H1 (cell line): ENCODE measurements at regions not wholly inside any gene's neighbourhood (a gene's known extent, or its start where the extent isn't known, plus 50 kb on each side); places are given as distances from the start of the nearest gene placed in this dataset.
"Not testable (repeated sequence)": the region's sequence is repeated elsewhere in the genome, so short reads cannot be mapped to it uniquely, and the experiment has no call there.

Source experiments
- CTCF ChIA-PET: fragments of 300-600 bp; sonication (Branson Sonifier 250); formaldehyde crosslinking; loops from one replicate; lab custom pipeline; 2021; ENCODE audit not compliant: partially characterized antibody; lab: Charles Lee
- POLR2A ChIA-PET: fragments of 300-600 bp; sonication (Branson Sonifier 250); formaldehyde crosslinking; loops from one replicate; lab custom pipeline; 2021; ENCODE audit warnings: inconsistent platforms; ENCODE audit not compliant: partially characterized antibody; lab: Charles Lee
- DNase-seq, 2 experiments: peaks; one replicate each; pipeline versions ENCODE4 v3.0.0 to v3.0.0-alpha.2; 2010 to 2022; ENCODE audit warnings: low spot score in 2 of 2, low read depth in 1 of 2, mixed read lengths in 1 of 2
- FAIRE-seq: peaks from 2 replicates; lab custom pipeline; 2011; peaks lifted over from hg19 to GRCh38; lab: Jason Lieb, UNC
- H2AFZ ChIP-seq: 2 replicates; pipeline ENCODE4 v1.8.1; 2012; ENCODE audit warnings: low read length, inconsistent platforms
- H2AK5ac ChIP-seq: 2 replicates; pipeline ENCODE4 v1.6.1; 2013; ENCODE audit warnings: low read depth, low read length
- H2BK120ac ChIP-seq: replicated peaks from 2 replicates; pipeline ENCODE3; 2013; ENCODE audit warnings: low read depth, low read length, inconsistent platforms
- H2BK12ac ChIP-seq: 2 replicates; pipeline ENCODE4 v1.6.1; 2013; ENCODE audit warnings: low read depth, low read length
- H2BK15ac ChIP-seq: 2 replicates; pipeline ENCODE4 v1.6.1; 2013; ENCODE audit warnings: low read length
- H2BK20ac ChIP-seq: 2 replicates; pipeline ENCODE4 v1.6.1; 2013; ENCODE audit warnings: low read length
- H2BK5ac ChIP-seq: 2 replicates; pipeline ENCODE4 v1.6.1; 2013; ENCODE audit warnings: low read depth, low read length
- H3K14ac ChIP-seq: 2 replicates; pipeline ENCODE4 v1.6.1; 2013; ENCODE audit warnings: inconsistent platforms; ENCODE audit not compliant: insufficient read length
- H3K18ac ChIP-seq: 2 replicates; pipeline ENCODE4 v1.6.1; 2013; ENCODE audit warnings: low read length; ENCODE audit errors: extremely low read depth
- H3K23ac ChIP-seq: 2 replicates; pipeline ENCODE4 v1.6.1; 2013; ENCODE audit warnings: inconsistent platforms; ENCODE audit not compliant: insufficient read length
- H3K23me2 ChIP-seq: 2 replicates; pipeline ENCODE4 v1.6.1; 2013; ENCODE audit warnings: low read depth, low read length
- H3K27ac ChIP-seq: 2 replicates; pipeline ENCODE4 v1.6.1; 2011; ENCODE audit warnings: low read depth, low read length, inconsistent platforms
- H3K27me3 ChIP-seq, 4 experiments: replicated peaks in 1 of 4; 1 replicate in 1 of 4; 2 replicates in 3 of 4; pipeline versions ENCODE4 v1.6.1 to v1.8.1; 2011 to 2013; ENCODE audit warnings: low read length in 3 of 4, mild to moderate bottlenecking in 3 of 4, inconsistent platforms in 2 of 4, mixed read lengths in 2 of 4, moderate library complexity in 1 of 4; ENCODE audit not compliant: control insufficient read depth in 3 of 4, insufficient read depth in 3 of 4; ENCODE audit errors: extremely low read depth in 1 of 4
- H3K36me3 ChIP-seq, 4 experiments: 2 replicates each; pipeline versions ENCODE4 v1.6.1 to v1.8.1; 2011 to 2013; ENCODE audit warnings: mild to moderate bottlenecking in 4 of 4, low read length in 3 of 4, moderate library complexity in 2 of 4, control low read depth in 1 of 4, inconsistent platforms in 1 of 4; ENCODE audit not compliant: insufficient read depth in 4 of 4, control insufficient read depth in 2 of 4
- H3K4ac ChIP-seq: replicated peaks from 2 replicates; pipeline ENCODE3; 2013; ENCODE audit warnings: low read length, low read depth, mixed read lengths, inconsistent platforms; ENCODE audit not compliant: insufficient read length
- H3K4me1 ChIP-seq, 4 experiments: replicated peaks in 1 of 4; 1 replicate in 1 of 4; 2 replicates in 3 of 4; pipeline versions ENCODE4 v1.6.1 to v1.8.1; 2011 to 2013; ENCODE audit warnings: low read length in 3 of 4, inconsistent platforms in 2 of 4, mixed read lengths in 1 of 4; ENCODE audit not compliant: insufficient read depth in 4 of 4, control insufficient read depth in 3 of 4
- H3K4me2 ChIP-seq, 2 experiments: 2 replicates each; pipeline versions ENCODE4 v1.6.1 to v1.8.1; 2011 to 2013; ENCODE audit warnings: low read depth in 2 of 2, low read length in 2 of 2, control low read depth in 1 of 2, inconsistent platforms in 1 of 2, mild to moderate bottlenecking in 1 of 2; ENCODE audit not compliant: insufficient read depth in 1 of 2
- H3K4me3 ChIP-seq, 4 experiments: fragments of 200-600, 300-600 bp in 1 of 4; sonication (generic), shearing (Covaris generic), sonication (Bioruptor Twin) in 1 of 4; 2 replicates each; pipeline versions ENCODE4 v1.5.1 to v1.8.1; 2011 to 2016; ENCODE audit warnings: low read length in 4 of 4, low read depth in 3 of 4, control low read depth in 2 of 4, inconsistent platforms in 2 of 4, mild to moderate bottlenecking in 2 of 4, mixed read lengths in 1 of 4, moderate library complexity in 1 of 4; ENCODE audit not compliant: insufficient read depth in 2 of 4; ENCODE audit errors: extremely low read depth in 1 of 4
- H3K56ac ChIP-seq: replicated peaks from 2 replicates; pipeline ENCODE3; 2013; ENCODE audit warnings: low read depth, mild to moderate bottlenecking, mixed read lengths, low read length, inconsistent platforms; ENCODE audit not compliant: insufficient read length
- H3K79me1 ChIP-seq: 2 replicates; pipeline ENCODE4 v1.6.1; 2013; ENCODE audit warnings: low read depth, low read length, control low read depth
- H3K79me2 ChIP-seq, 2 experiments: 2 replicates each; pipeline versions ENCODE4 v1.6.1 to v1.8.1; 2012 to 2013; ENCODE audit warnings: low read length in 2 of 2, mild to moderate bottlenecking in 2 of 2, inconsistent platforms in 1 of 2; ENCODE audit not compliant: insufficient read depth in 2 of 2, control insufficient read depth in 1 of 2
- H3K9ac ChIP-seq, 4 experiments: replicated peaks in 1 of 4; 1 replicate in 1 of 4; 2 replicates in 3 of 4; pipeline versions ENCODE4 v1.6.1 to v1.8.1; 2011 to 2013; ENCODE audit warnings: low read depth in 3 of 4, low read length in 3 of 4, control low read depth in 2 of 4, mild to moderate bottlenecking in 2 of 4, moderate library complexity in 2 of 4, inconsistent platforms in 1 of 4; ENCODE audit errors: extremely low read depth in 1 of 4
- H3K9me3 ChIP-seq, 2 experiments: 2 replicates each; pipeline versions ENCODE4 v1.6.1 to v1.8.1; 2012 to 2013; ENCODE audit warnings: mild to moderate bottlenecking in 2 of 2, moderate library complexity in 2 of 2, control low read depth in 1 of 2, inconsistent platforms in 1 of 2, low read depth in 1 of 2, low read length in 1 of 2, mixed read lengths in 1 of 2; ENCODE audit not compliant: insufficient read depth in 2 of 2
- H4K20me1 ChIP-seq, 2 experiments: replicated peaks in 1 of 2; 2 replicates each; pipeline versions ENCODE3 to v1.8.1; 2011 to 2013; ENCODE audit warnings: inconsistent platforms in 2 of 2, low read length in 2 of 2, mild to moderate bottlenecking in 1 of 2; ENCODE audit not compliant: insufficient read depth in 2 of 2, control insufficient read depth in 1 of 2
- H4K5ac ChIP-seq: 2 replicates; pipeline ENCODE4 v1.6.1; 2013; ENCODE audit warnings: low read length, low read depth, mixed read lengths, inconsistent platforms; ENCODE audit not compliant: insufficient read length
- H4K8ac ChIP-seq: 2 replicates; pipeline ENCODE4 v1.8.0; 2013; ENCODE audit warnings: mild to moderate bottlenecking, moderate library complexity, low read length, inconsistent platforms; ENCODE audit not compliant: insufficient read depth; ENCODE audit errors: extremely low read depth
- H4K91ac ChIP-seq: replicated peaks from 2 replicates; pipeline ENCODE3; 2013; ENCODE audit warnings: low read length, mixed read lengths, inconsistent platforms; ENCODE audit not compliant: insufficient read length
- RXRA ChIP-seq: IDR thresholded peaks from 2 replicates; pipeline ENCODE4 v1.6.1; 2011; ENCODE audit warnings: low read depth, mild to moderate bottlenecking, low read length, moderate library complexity; ENCODE audit not compliant: insufficient read depth
- WGBS, 2 experiments: shearing (Covaris generic) in 1 of 2; methylation state at CpG; one replicate each; pipeline versions ENCODE4 v1.1.6 to v1.1.7; 2013 to 2015; ENCODE audit warnings: low lambda C conversion rate in 2 of 2, mixed read lengths in 2 of 2, inconsistent platforms in 1 of 2, low coverage in 1 of 2, missing lambda C conversion rate in 1 of 2; ENCODE audit not compliant: insufficient replicate concordance in 2 of 2, insufficient coverage in 1 of 2, insufficient read length in 1 of 2; ENCODE audit errors: extremely low coverage in 1 of 2, missing lambda C conversion rate in 1 of 2; 5-methylcytosine and 5-hydroxymethylcytosine counted together

DNA sequence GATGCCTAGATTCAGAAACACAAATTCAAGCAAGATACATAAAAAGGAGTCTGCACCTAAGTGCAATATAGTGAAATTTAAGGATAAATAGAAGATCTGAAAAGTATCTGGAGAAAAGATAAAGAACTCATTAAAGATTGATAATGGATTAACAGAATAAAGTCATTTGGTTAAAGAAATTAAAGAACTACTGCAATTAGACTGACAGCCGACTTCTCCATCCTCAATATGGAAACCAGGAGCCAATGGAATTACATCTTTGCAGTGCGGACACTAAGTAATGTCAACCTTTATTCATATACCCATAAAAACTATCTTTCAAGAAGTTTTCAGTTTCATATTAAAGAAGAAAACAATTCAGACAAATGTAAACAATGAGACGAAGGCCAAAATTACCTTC is 81.0 kb downstream of the MRPL36 start (continued):
- no peak for TF ChIP-seq RXRA

DNA sequence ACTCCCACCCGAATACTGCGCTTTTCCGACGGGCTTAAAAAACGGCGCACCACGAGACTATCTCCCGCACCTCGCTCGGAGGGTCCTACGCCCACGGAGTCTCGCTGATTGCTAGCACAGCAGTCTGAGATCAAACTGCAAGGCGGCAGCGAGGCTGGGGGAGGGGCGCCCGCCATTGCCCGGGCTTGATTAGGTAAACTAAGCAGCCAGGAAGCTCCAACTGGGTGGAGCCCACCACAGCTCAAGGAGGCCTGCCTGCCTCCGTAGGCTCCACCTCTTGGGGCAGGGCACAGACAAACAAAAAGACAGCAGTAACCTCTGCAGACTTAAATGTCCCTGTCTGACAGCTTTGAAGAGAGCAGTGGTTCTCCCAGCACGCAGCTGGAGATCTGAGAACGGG is 89.5 kb downstream of the MRPL36 start:
- 0% methylated on average over 1 of the region's 21 CpGs; no CpG with 5 or more reads in 1 of the 2 experiments for WGBS, 2 experiments
- H3K4me3 ChIP-seq: peak overlapping the region in 2 of 4 experiments; percentile 28 to 47; a peak in 3 of 8 replicates
- H2BK12ac ChIP-seq: not testable (repeated sequence)

More for the DNA sequence above, 89.5 kb downstream of the MRPL36 start:
- H3K14ac ChIP-seq, DNase-seq, H2BK20ac ChIP-seq, H3K4ac ChIP-seq, H2BK15ac ChIP-seq, H3K23ac ChIP-seq, H3K27ac ChIP-seq, H3K18ac ChIP-seq, H2BK120ac ChIP-seq, H3K79me2 ChIP-seq, H3K23me2 ChIP-seq, H2AFZ ChIP-seq, H2BK5ac ChIP-seq, H2AK5ac ChIP-seq, FAIRE-seq, H3K36me3 ChIP-seq, H3K79me1 ChIP-seq, H4K8ac ChIP-seq, H4K5ac ChIP-seq, H3K9ac ChIP-seq, H4K91ac ChIP-seq, H3K9me3 ChIP-seq, H4K20me1 ChIP-seq, H3K56ac ChIP-seq: not testable (repeated sequence)
- POLR2A ChIA-PET: interaction anchor here (1.2 to 1.3 kb wide), 3 partner anchors 12 to 89 kb away, joined by 3 read pairs; no protein-coding TSS in a partner anchor
- Histone ChIP-seq H3K27me3 (peaks cover 0 to 12% (median 6%) of the 10 kb centered on the region in 4 experiments; a peak in 4 of 7 replicates), H3K4me1 (peaks cover 0 to 12% (median 10%) of the 10 kb centered on the region in 4 experiments; a peak in 6 of 7 replicates), H3K4me2 (peak overlapping the region; percentile 61 to 91)
- CTCF ChIA-PET: interaction anchor here (1.1 kb wide), 1 partner anchor 41 kb away, joined by 4 read pairs; no protein-coding TSS in a partner anchor
